AG04450 (cell line): ENCODE measurements at regions not wholly inside any gene's neighbourhood (a gene's known extent, or its start where the extent isn't known, plus 50 kb on each side); places are given as distances from the start of the nearest gene placed in this dataset.

Experiments
- CTCF ChIA-PET: fragments of 300-600, 350-600 bp; formaldehyde crosslinking; extraction: SDS; loops from one replicate; lab custom pipeline; 2022; ENCODE audit warnings: antibody characterized with exemption, inconsistent platforms; lab: Charles Lee
- POLR2A ChIA-PET: fragments of 350-600 bp; formaldehyde crosslinking; extraction: SDS; loops from one replicate; lab custom pipeline; 2021; ENCODE audit warnings: antibody characterized with exemption, inconsistent platforms; lab: Yijun Ruan, JAX
- DNase-seq: peaks from one replicate; pipeline ENCODE4 v3.0.0-alpha.2; 2011; ENCODE audit warnings: low read depth, low spot score
- H3K27ac ChIP-seq: one replicate; pipeline ENCODE4 v1.5.1; 2012; ENCODE audit warnings: low read depth, low read length, control low read depth
- H3K27me3 ChIP-seq: one replicate; pipeline ENCODE4 v1.6.0; 2012; ENCODE audit warnings: low read length; ENCODE audit not compliant: control insufficient read depth, insufficient read depth
- H3K4me3 ChIP-seq: 2 replicates; pipeline ENCODE4 v1.5.1; 2011; ENCODE audit warnings: mild to moderate bottlenecking, low read depth, low read length, control low read depth
- H3K9me3 ChIP-seq: 2 replicates; pipeline ENCODE4 v1.5.1; 2012; ENCODE audit warnings: low read length; ENCODE audit not compliant: control insufficient read depth, insufficient read depth
- CTCF ChIP-seq: IDR thresholded peaks from 2 replicates; pipeline ENCODE4 v1.5.1; 2011; ENCODE audit warnings: low read depth, low read length, control low read depth, inconsistent platforms

DNA sequence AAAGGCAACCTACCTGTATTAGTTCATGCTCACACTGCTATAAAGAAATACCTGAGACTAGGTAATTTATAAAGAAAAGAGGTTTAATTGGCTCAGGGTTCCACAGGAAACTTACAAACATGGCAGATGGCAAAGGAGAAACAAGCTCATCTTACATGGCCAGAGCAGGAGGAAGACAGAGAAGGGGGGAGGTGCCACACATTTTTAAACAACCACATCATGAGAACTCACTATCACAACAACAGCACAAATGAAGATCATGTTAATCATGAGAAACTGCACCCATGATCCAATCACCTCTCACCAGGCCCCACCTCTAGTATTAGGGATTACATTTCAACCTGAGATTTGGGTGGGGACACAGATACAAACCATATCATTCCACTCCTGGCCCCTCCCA lies 90.6 kb upstream of the KCTD3 start:
- ChIA-PET POLR2A (no interaction called here), CTCF (no interaction called here)
- no peak for TF ChIP-seq CTCF
- H3K27me3 ChIP-seq, result no peaks in the 10 kb centered on the region
- no peak overlapping the region for H3K27ac ChIP-seq
- DNase-seq, result peak; percentile 8
- H3K9me3 ChIP-seq, result peaks cover 7% of the 10 kb centered on the region
- H3K4me3 ChIP-seq, result no peak overlapping the region

- ChIA-PET CTCF (no interaction called here), POLR2A (no interaction called here)
- H3K9me3 ChIP-seq, result peaks cover 7% of the 10 kb centered on the region
- no peaks in the 10 kb centered on the region for H3K27me3 ChIP-seq
- no peak overlapping the region for H3K27ac ChIP-seq
- no peak overlapping the region for H3K4me3 ChIP-seq
- DNase-seq, result no peak
- TF ChIP-seq CTCF, result no peak
Observed at GRCh38 chr1:215477632-215478031, 89.5 kb upstream of the KCTD3 start.

DNA sequence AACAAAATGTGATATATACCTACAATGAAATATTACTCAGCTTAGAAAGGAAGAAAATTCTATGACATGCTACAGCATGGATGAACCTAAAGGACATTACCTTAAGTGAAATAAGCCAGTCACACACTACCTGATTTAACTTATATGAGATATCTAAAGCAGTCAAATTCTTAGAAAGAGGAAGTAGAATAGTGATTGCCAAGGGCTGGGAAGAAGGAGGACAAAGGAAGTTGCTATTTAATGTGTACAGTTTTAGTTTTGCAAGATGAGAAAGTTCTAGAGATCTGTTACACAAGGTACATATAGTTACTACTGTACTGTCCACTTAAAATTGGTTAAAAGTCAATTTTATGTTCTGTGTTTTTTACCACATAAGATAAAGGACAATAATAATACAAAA lies 87.5 kb upstream of the KCTD3 start:
- Histone ChIP-seq H3K4me3 (no peak overlapping the region), H3K27ac (no peak overlapping the region), H3K27me3 (no peaks in the 10 kb centered on the region), H3K9me3 (peaks cover 7% of the 10 kb centered on the region)
- DNase-seq, result no peak
- ChIA-PET POLR2A (no interaction called here), CTCF (no interaction called here)
- TF ChIP-seq CTCF, result no peak

DNA sequence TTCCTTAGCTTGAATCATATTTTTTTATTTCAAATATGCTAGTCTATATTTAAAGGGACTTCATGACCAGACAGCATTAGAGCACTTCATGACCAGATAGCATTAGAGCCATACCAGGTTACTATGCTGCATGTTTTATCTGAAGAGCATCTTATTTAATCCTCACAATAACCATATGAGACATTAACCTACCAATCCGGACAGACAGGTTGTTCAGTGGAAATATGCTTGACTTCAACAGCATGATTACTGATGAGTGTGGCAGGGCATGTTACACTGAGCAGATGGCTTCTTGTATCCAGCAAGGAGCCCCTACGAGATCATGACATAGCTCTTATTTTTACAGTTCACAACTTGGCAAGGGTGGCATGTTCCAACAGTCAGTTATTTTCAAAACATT lies 85.0 kb upstream of the KCTD3 start:
- no peak for TF ChIP-seq CTCF
- Histone ChIP-seq H3K9me3 (peaks cover 7% of the 10 kb centered on the region), H3K27me3 (no peaks in the 10 kb centered on the region), H3K4me3 (no peak overlapping the region), H3K27ac (no peak overlapping the region)
- ChIA-PET CTCF (interaction anchor here (0.5 kb wide), 1 partner anchor 253 kb away, joined by 3 read pairs; no protein-coding TSS in a partner anchor), POLR2A (no interaction called here)
- DNase-seq, result no peak

- H3K27me3 ChIP-seq, result no peaks in the 10 kb centered on the region
- H3K27ac ChIP-seq, result no peak overlapping the region
- POLR2A ChIA-PET, result no interaction called here
- no peak for TF ChIP-seq CTCF
- H3K4me3 ChIP-seq, result no peak overlapping the region
- no peaks in the 10 kb centered on the region for H3K9me3 ChIP-seq
- DNase-seq, result no peak
- CTCF ChIA-PET, result interaction anchor here (1.1 kb wide), 1 partner anchor 846 kb away, joined by 3 read pairs; no protein-coding TSS in a partner anchor
Observed at GRCh38 chr1:215484171-215484939, 82.7 kb upstream of the KCTD3 start.
